WI38 (cell line): ENCODE measurements at regions not wholly inside any gene's neighbourhood (a gene's known extent, or its start where the extent isn't known, plus 50 kb on each side); places are given as distances from the start of the nearest gene placed in this dataset.

Experiments used
- H3K4me3 ChIP-seq: 2 replicates; pipeline ENCODE4 v1.5.1; 2011; ENCODE audit warnings: low read depth, mild to moderate bottlenecking, control low read depth, low read length
- CTCF ChIP-seq: IDR thresholded peaks from 2 replicates; pipeline ENCODE4 v1.5.1; 2012; ENCODE audit warnings: low read depth, mild to moderate bottlenecking, control low read depth, low read length

GRCh38 chr9:124197177-124198095 is 60.3 kb upstream of the NEK6 start:
- no peak overlapping the region for H3K4me3 ChIP-seq
- TF ChIP-seq CTCF, result no peak

GRCh38 chr9:124198331-124198730 is 59.4 kb upstream of the NEK6 start:
- H3K4me3 ChIP-seq, result no peak overlapping the region
- no peak for TF ChIP-seq CTCF

GRCh38 chr9:124198948-124199347 is 58.8 kb upstream of the NEK6 start:
- TF ChIP-seq CTCF, result no peak
- no peak overlapping the region for H3K4me3 ChIP-seq

- TF ChIP-seq CTCF, result no peak
- H3K4me3 ChIP-seq, result no peak overlapping the region
Observed at GRCh38 chr9:124199474-124199873, 58.3 kb upstream of the NEK6 start.

GRCh38 chr9:124202447-124202971 is 55.2 kb upstream of the NEK6 start:
- TF ChIP-seq CTCF, result no peak
- H3K4me3 ChIP-seq, result no peak overlapping the region

GRCh38 chr9:124205686-124206352 is 51.9 kb upstream of the NEK6 start:
- no peak overlapping the region for H3K4me3 ChIP-seq
- TF ChIP-seq CTCF, result no peak

GRCh38 chr9:124206391-124206790 is 51.4 kb upstream of the NEK6 start:
- no peak for TF ChIP-seq CTCF
- no peak overlapping the region for H3K4me3 ChIP-seq
